Activated naive CD8-positive, alpha-beta T cell treated with anti-CD3 and anti-CD28 coated beads, Interleukin-2, amount 50 U/mL, for 16 hours (primary cell): ENCODE measurements at regions not wholly inside any gene's neighbourhood (a gene's known extent, or its start where the extent isn't known, plus 50 kb on each side); places are given as distances from the start of the nearest gene placed in this dataset.
"Not testable (repeated sequence)": the region's sequence is repeated elsewhere in the genome, so short reads cannot be mapped to it uniquely, and the experiment has no call there.

Experiments
- DNase-seq: peaks from one replicate; pipeline ENCODE4 v3.0.0-alpha.2; 2020; ENCODE audit warnings: low read depth, low spot score

GRCh38 chr15:98276018-98276417, 315.5 kb downstream of the ARRDC4 start:
- DNase-seq = no peak

GRCh38 chr15:98277602-98278001, 317.1 kb downstream of the ARRDC4 start:
- DNase-seq = no peak

- no peak for DNase-seq
These were observed 319.9 kb downstream of the ARRDC4 start for GRCh38 chr15:98280284-98280975.

GRCh38 chr15:98281130-98281529, 320.6 kb downstream of the ARRDC4 start:
- no peak for DNase-seq

GRCh38 chr15:98282656-98283332, 322.3 kb downstream of the ARRDC4 start:
- DNase-seq = no peak

GRCh38 chr15:98286200-98286599, 325.7 kb downstream of the ARRDC4 start:
- no peak for DNase-seq

- no peak for DNase-seq
These were observed 326.3 kb downstream of the ARRDC4 start for GRCh38 chr15:98286831-98287230.

GRCh38 chr15:98288091-98288590, 327.6 kb downstream of the ARRDC4 start:
- no peak for DNase-seq

GRCh38 chr15:98289747-98290146, 329.2 kb downstream of the ARRDC4 start:
- DNase-seq = no peak

GRCh38 chr15:98292442-98293240, 332.1 kb downstream of the ARRDC4 start:
- DNase-seq = no peak

GRCh38 chr15:98294126-98294525, 333.6 kb downstream of the ARRDC4 start:
- DNase-seq = no peak

- DNase-seq = not testable (repeated sequence)
These were observed 334.7 kb downstream of the ARRDC4 start for GRCh38 chr15:98295101-98295759.

- no peak for DNase-seq
These were observed 336.1 kb downstream of the ARRDC4 start for GRCh38 chr15:98296653-98297052.

- DNase-seq = no peak
These were observed 343.9 kb downstream of the ARRDC4 start for GRCh38 chr15:98304371-98304770.

- no peak for DNase-seq
These were observed 340.2 kb upstream of the IGF1R start for GRCh38 chr15:98308117-98308516.

GRCh38 chr15:98311566-98312188, 336.7 kb upstream of the IGF1R start:
- peak; percentile 17 for DNase-seq

- no peak for DNase-seq
These were observed 335.4 kb upstream of the IGF1R start for GRCh38 chr15:98312913-98313312.

GRCh38 chr15:98315971-98316370, 332.4 kb upstream of the IGF1R start:
- DNase-seq = no peak

GRCh38 chr15:98321896-98322295, 326.4 kb upstream of the IGF1R start:
- no peak for DNase-seq

- no peak for DNase-seq
These were observed 325.8 kb upstream of the IGF1R start for GRCh38 chr15:98322581-98322980.

- DNase-seq = no peak
These were observed 323.9 kb upstream of the IGF1R start for GRCh38 chr15:98324341-98324970.
